ENCODE measurements at regions not wholly inside any gene's neighbourhood (a gene's known extent, or its start where the extent isn't known, plus 50 kb on each side); places are given as distances from the start of the nearest gene placed in this dataset.

DNA sequence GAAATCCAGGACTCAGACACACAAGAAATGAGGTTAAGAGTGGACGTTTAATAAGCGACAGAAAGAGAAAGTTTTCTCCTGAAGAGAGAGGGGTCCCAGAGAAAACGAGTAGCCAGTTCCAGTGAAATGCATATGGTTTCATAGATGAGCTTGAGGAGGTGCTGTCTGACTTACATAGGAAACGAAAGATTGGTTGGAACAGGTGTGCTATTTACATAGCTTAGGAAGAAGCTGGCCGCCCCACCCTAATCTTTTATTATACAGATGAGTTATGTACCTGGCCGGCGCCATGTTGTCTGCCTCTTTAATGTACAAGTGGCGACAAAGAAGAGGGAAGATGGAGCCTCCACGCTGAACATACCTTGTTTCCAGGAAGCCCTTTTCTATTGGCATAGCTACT lies 223.0 kb downstream of the SLC6A15 start:
- no peak for DNase-seq (ENCODE audit: low read depth)
- in situ Hi-C loops (cut with HindIII; ENCODE audit: low sequenced_read_pairs), result no loop called here
- no peak overlapping the region for H3K4me3 ChIP-seq (ENCODE audit: low read depth, low read length)
- TF ChIP-seq, protein P1, sequence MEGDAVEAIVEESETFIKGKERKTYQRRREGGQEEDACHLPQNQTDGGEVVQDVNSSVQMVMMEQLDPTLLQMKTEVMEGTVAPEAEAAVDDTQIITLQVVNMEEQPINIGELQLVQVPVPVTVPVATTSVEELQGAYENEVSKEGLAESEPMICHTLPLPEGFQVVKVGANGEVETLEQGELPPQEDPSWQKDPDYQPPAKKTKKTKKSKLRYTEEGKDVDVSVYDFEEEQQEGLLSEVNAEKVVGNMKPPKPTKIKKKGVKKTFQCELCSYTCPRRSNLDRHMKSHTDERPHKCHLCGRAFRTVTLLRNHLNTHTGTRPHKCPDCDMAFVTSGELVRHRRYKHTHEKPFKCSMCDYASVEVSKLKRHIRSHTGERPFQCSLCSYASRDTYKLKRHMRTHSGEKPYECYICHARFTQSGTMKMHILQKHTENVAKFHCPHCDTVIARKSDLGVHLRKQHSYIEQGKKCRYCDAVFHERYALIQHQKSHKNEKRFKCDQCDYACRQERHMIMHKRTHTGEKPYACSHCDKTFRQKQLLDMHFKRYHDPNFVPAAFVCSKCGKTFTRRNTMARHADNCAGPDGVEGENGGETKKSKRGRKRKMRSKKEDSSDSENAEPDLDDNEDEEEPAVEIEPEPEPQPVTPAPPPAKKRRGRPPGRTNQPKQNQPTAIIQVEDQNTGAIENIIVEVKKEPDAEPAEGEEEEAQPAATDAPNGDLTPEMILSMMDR (IDR thresholded peaks at IDR 0.05; ENCODE audit: low read depth, low read length, missing control alignments), result no peak

DNA sequence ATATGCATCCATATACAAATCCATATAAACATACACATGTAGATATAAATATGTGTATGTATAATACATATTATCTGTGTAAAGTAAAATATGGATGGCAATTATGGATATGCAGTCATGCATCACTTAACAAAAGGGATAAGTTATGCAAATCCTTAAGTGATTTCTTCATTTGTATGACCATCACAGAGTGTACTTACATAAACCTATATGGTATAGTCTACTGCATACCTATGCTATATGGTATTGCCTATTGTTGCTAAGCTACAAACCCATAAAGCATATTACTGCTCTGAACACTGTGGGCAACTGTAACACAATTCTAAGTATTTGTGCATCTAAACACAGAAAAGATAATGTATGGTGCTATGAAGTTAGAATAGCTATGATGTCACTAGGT lies 227.2 kb downstream of the SLC6A15 start:
- no peak for DNase-seq (ENCODE audit: low read depth)
- in situ Hi-C loops (cut with HindIII; ENCODE audit: low sequenced_read_pairs), result no loop called here
- TF ChIP-seq, protein P1 (IDR thresholded peaks at IDR 0.05; ENCODE audit: low read depth, low read length, missing control alignments), result no peak
- no peak overlapping the region for H3K4me3 ChIP-seq (ENCODE audit: low read depth, low read length)

DNA sequence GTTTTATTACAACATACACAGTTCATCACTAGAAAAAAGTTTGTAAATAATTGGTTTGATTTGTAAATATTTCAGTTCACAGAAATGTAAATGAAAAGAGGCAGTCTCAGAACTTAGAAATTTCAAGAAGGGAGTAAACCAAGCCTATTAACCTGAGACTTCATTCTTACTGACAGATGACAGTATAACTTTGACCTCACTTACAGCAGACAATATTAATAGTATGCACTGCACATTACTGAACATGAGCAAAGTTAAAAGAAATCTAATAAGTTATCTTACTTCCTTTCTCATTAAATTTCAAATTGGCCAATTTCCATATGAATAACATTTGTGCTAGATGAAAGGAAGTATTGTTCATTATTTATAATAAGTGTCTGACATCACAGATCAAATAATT lies 235.8 kb downstream of the SLC6A15 start:
- in situ Hi-C loops (cut with HindIII; ENCODE audit: low sequenced_read_pairs), result no loop called here
- no peak overlapping the region for H3K4me3 ChIP-seq (ENCODE audit: low read depth, low read length)
- DNase-seq (ENCODE audit: low read depth), result no peak
- TF ChIP-seq, protein P1 (IDR thresholded peaks at IDR 0.05; ENCODE audit: low read depth, low read length, missing control alignments), result no peak

DNA sequence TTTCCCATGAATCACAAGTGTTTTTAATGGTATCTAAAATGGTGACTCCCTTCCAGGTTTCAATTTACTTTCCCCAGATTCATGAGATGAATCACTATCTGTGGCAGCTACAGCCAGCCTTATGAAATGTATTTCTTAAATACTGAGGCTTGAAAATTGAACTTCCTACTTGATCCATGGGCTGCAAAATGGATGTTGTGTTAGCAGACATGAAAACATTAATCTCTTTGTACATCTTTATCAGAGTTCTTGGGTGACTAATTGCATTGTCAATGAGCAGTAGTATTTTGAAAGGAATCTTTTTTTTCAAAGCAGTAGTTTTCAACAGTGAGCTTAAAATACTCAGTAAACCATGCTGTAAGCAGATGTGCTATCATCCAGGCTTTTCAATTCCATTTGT lies 250.8 kb downstream of the SLC6A15 start:
- in situ Hi-C loops (cut with HindIII; ENCODE audit: low sequenced_read_pairs), result no loop called here
- no peak overlapping the region for H3K4me3 ChIP-seq (ENCODE audit: low read depth, low read length)
- no peak for DNase-seq (ENCODE audit: low read depth)
- TF ChIP-seq, protein P1 (IDR thresholded peaks at IDR 0.05; ENCODE audit: low read depth, low read length, missing control alignments), result no peak

GRCh38 chr12:84660139-84660538 lies 252.5 kb downstream of the SLC6A15 start:
- in situ Hi-C loops (cut with HindIII; ENCODE audit: low sequenced_read_pairs), result no loop called here
- H3K4me3 ChIP-seq (ENCODE audit: low read depth, low read length), result no peak overlapping the region
- no peak for DNase-seq (ENCODE audit: low read depth)
- TF ChIP-seq, protein P1 (IDR thresholded peaks at IDR 0.05; ENCODE audit: low read depth, low read length, missing control alignments), result no peak

- no peak for DNase-seq (ENCODE audit: low read depth)
- no peak overlapping the region for H3K4me3 ChIP-seq (ENCODE audit: low read depth, low read length)
- in situ Hi-C loops (cut with HindIII; ENCODE audit: low sequenced_read_pairs), result no loop called here
- TF ChIP-seq, protein P1 (IDR thresholded peaks at IDR 0.05; ENCODE audit: low read depth, low read length, missing control alignments), result no peak
Measured at GRCh38 chr12:84658877-84659276, 253.7 kb downstream of the SLC6A15 start.

- no peak overlapping the region for H3K4me3 ChIP-seq (ENCODE audit: low read depth, low read length)
- in situ Hi-C loops (cut with HindIII; ENCODE audit: low sequenced_read_pairs), result no loop called here
- DNase-seq (ENCODE audit: low read depth), result no peak
- TF ChIP-seq, protein P1 (IDR thresholded peaks at IDR 0.05; ENCODE audit: low read depth, low read length, missing control alignments), result no peak
Measured at GRCh38 chr12:84656705-84657104, 255.9 kb downstream of the SLC6A15 start.

Measured in astrocyte of the cerebellum (primary cell).